Muscle of leg (tissue), 3 donors: ENCODE measurements at regions not wholly inside any gene's neighbourhood (a gene's known extent, or its start where the extent isn't known, plus 50 kb on each side); places are given as distances from the start of the nearest gene placed in this dataset.
A peak's percentile ranks its signal among the peaks of the same experiment; 100 is the strongest.

Experiments
- DNase-seq: peaks from one replicate; pipeline ENCODE4 v3.0.0; 2013
- H3K27ac ChIP-seq: one replicate; pipeline ENCODE4 v1.5.1; 2013; ENCODE audit warnings: mild to moderate bottlenecking, low read length, control low read depth
- H3K27me3 ChIP-seq: one replicate; pipeline ENCODE4 v1.6.1; 2013; ENCODE audit warnings: low read length; ENCODE audit not compliant: control insufficient read depth, insufficient read depth
- H3K36me3 ChIP-seq: one replicate; pipeline ENCODE4 v1.6.1; 2013; ENCODE audit warnings: low read length; ENCODE audit not compliant: control insufficient read depth, insufficient read depth
- H3K4me1 ChIP-seq: one replicate; pipeline ENCODE4 v1.6.1; 2013; ENCODE audit warnings: low read length; ENCODE audit not compliant: control insufficient read depth, insufficient read depth
- H3K4me3 ChIP-seq: one replicate; pipeline ENCODE4 v1.5.1; 2013; ENCODE audit warnings: low read length, control low read depth
- H3K9me3 ChIP-seq: replicated peaks from 2 replicates; pipeline ENCODE4 v1.6.1; 2013; ENCODE audit warnings: low read depth, low read length; ENCODE audit not compliant: control insufficient read depth
- WGBS: methylation state at CpG from one replicate; pipeline ENCODE4 v1.1.5; 2013; ENCODE audit warnings: missing lambda C conversion rate; ENCODE audit not compliant: insufficient coverage; 5-methylcytosine and 5-hydroxymethylcytosine counted together

DNA sequence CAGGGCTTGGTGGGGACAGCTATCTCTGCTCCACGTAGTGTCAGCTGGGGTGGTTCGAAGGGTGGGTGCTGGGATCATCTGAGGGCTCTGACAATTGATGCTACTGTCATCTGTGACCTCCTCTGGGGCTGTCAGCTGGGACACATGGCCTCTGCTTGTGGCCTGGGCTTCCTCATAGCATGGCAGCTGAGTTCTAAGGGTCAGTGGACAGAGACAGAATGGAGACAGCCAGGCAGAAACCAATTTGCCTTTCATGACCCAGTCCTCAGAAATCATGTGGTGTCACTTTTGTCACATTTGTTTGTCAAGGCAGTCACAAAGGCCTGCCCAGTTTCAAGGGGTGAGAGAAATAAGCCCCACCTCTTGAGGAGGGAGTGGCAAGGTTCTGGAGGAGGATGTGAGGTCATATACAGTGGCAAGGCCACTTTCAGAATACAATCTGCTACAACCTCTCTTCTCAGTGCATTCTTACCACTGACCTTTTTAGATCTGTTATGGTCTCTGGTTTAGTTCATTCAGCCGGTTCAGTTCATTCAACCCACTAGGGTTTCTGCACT is 103.6 kb upstream of the BCOR start:
- WGBS: 100% methylated on average over 1 of the region's 3 CpGs
- no peak overlapping the region for H3K4me3 ChIP-seq
- no peaks in the 10 kb centered on the region for H3K36me3 ChIP-seq
- H3K27me3 ChIP-seq: peaks cover 7% of the 10 kb centered on the region
- no peak overlapping the region for H3K27ac ChIP-seq
- no peaks in the 10 kb centered on the region for H3K4me1 ChIP-seq
- no peak for DNase-seq
- H3K9me3 ChIP-seq: no peaks in the 10 kb centered on the region

DNA sequence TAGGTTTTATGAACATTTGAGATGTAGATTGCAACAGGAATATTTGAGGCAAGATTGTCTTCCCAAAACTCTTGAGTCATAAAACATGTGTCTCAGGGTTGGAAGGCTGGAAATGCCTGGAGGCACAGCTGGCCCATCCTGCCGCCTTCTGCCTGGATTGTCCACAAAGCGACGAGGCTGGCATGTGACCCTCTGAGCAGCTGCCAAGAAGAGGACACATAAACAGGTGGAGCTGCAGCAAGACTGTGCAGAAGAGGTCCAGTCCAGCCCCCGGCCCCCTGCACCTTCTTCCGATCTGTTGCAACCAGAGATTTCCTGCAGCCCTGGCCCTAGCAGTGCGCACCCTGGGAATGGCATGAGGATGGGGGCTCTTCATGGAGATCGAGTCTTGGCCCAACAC is 101.9 kb upstream of the BCOR start:
- Histone ChIP-seq H3K9me3 (no peaks in the 10 kb centered on the region), H3K4me3 (no peak overlapping the region), H3K27me3 (peaks cover 4% of the 10 kb centered on the region), H3K4me1 (no peaks in the 10 kb centered on the region), H3K36me3 (no peaks in the 10 kb centered on the region), H3K27ac (no peak overlapping the region)
- DNase-seq: peak; percentile 50
- WGBS: 62% methylated on average over 5 of the region's 7 CpGs

DNA sequence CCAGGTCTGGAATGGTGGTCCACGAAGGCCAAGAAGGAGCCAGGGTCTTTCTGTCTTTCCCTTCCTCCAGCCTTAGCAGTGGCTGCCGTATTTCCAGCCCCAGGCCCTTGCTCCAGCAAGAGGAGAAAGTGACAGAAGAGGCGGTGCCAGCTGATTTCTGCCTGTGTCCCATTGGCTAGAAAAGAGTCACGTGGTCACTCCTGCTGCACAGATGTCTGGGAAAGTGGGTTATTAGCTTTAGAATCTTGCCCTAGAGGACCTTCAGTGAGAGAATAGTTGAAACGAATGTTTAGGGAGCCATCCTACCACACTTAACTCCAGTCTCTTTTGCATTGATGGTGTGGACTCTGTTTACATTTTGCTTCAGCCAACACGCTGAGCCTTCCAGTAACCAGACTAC is 99.3 kb upstream of the BCOR start:
- Histone ChIP-seq H3K27me3 (peaks cover 2% of the 10 kb centered on the region), H3K4me3 (no peak overlapping the region), H3K4me1 (no peaks in the 10 kb centered on the region), H3K9me3 (no peaks in the 10 kb centered on the region), H3K36me3 (no peaks in the 10 kb centered on the region), H3K27ac (no peak overlapping the region)
- 82% methylated on average over 2 of the region's 6 CpGs for WGBS
- DNase-seq: no peak

DNA sequence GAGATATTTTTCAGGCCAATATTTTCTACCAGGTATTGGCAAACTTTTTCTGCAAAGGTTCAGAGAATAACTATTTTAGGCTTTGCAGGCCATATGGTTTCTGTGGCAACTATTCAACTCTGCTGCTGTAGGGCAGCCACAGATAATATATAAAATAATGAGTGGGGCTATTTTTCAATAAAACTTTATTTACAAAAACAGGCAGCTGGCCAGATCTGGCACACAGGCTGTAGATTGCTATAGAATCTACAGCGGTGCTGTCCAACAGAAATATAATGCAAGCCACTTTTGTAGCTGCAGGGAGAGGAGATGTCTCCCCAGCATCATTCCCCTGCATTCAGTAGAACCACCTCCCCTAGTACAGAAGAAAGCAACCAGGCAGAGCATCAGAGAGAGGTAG is 97.6 kb upstream of the BCOR start:
- no peak for DNase-seq
- no peaks in the 10 kb centered on the region for H3K9me3 ChIP-seq
- no peak overlapping the region for H3K27ac ChIP-seq
- no peak overlapping the region for H3K4me3 ChIP-seq
- H3K4me1 ChIP-seq: no peaks in the 10 kb centered on the region
- H3K36me3 ChIP-seq: no peaks in the 10 kb centered on the region
- peaks cover 4% of the 10 kb centered on the region for H3K27me3 ChIP-seq
- WGBS: no CpG with 5 or more reads among the region's 1 CpG

DNA sequence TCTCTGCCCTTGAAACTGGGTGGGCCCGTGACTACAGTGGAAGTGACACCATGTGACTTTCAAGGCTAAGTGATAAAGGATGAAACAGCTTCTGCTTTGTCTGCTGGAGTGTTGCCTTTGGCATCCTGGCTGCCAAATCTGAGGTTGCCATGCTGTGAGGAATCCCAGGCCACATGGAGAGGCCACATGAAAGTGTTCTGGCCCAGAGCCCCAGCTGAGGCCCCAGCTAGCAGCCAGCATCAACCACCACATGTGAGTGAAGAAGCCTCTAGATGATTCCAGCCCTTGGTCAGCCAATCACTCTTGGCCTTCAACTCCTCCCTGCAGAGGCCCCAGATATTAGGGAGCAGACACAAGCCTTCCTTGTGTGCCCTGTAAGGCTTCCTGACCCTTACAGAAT is 94.4 kb upstream of the BCOR start:
- Histone ChIP-seq H3K4me3 (no peak overlapping the region), H3K27ac (no peak overlapping the region), H3K9me3 (no peaks in the 10 kb centered on the region), H3K27me3 (peaks cover 8% of the 10 kb centered on the region), H3K36me3 (no peaks in the 10 kb centered on the region), H3K4me1 (no peaks in the 10 kb centered on the region)
- WGBS: no CpG with 5 or more reads among the region's 1 CpG
- DNase-seq: no peak

DNA sequence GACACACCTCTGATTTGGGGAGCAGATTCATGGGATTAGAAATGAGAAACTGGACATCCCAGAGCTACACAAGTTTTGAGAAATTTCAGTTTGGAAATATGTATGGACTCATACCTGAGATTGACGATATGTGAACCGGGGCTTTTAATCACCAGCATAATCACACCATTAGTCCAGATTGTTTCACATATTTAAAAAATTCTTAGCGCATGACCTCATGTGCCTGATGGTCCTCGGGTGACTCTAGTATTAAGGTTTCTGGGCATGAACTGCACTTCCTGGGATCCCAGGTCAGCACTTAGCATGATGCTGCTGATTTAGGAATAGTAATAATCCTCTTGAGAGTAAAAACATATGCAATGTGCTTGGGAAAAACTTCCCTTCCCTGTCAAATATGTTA is 91.9 kb upstream of the BCOR start:
- no peak overlapping the region for H3K4me3 ChIP-seq
- WGBS: no CpG with 5 or more reads among the region's 4 CpGs
- no peaks in the 10 kb centered on the region for H3K4me1 ChIP-seq
- H3K9me3 ChIP-seq: peaks cover 9% of the 10 kb centered on the region
- H3K27me3 ChIP-seq: peaks cover 6% of the 10 kb centered on the region
- no peaks in the 10 kb centered on the region for H3K36me3 ChIP-seq
- no peak overlapping the region for H3K27ac ChIP-seq
- no peak for DNase-seq

DNA sequence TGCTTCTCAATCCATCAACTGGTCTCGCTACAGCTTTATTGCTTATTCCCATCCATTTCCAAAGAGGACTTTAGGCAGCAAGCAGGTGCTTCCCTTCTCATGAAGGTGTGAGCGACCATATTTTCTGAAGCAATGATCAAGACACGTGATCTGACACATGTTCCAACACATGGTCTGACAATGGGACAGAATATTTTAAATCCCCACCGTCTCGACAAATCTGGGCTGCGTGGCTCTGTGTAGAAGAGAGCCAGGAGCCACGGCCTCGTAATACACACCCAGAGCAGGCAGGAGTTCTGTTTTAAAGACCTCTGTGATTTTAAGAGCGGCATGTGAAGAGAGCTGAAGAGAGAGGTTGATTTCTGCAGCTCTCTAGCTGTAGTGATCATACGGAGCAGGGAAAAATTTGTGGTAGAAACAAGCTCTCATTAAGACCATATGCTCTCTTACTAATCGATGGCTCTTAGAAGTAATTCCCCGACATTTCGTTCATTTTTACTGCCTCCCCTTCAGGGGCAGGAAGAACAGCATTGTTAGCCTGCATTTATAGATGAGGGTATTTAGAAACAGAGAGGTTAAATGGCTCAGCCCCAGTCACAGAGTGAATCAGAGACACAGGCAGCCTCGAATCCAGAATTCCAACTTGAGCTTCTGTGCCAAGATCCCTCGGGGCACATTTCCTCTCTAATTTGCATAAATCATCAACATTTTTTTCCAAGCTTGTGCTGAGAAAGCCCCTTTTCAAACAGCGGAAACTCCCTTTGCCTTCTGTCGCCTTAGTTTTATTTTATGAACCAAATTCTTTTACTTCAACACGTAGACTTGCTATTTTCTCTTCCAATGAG is 91.0 kb upstream of the BCOR start:
- Histone ChIP-seq H3K4me3 (no peak overlapping the region), H3K27me3 (peaks cover 6% of the 10 kb centered on the region), H3K9me3 (peaks cover 9% of the 10 kb centered on the region), H3K36me3 (no peaks in the 10 kb centered on the region), H3K4me1 (no peaks in the 10 kb centered on the region), H3K27ac (no peak overlapping the region)
- DNase-seq: peak; percentile 48
- WGBS: 59% methylated on average over 11 of the region's 18 CpGs

DNA sequence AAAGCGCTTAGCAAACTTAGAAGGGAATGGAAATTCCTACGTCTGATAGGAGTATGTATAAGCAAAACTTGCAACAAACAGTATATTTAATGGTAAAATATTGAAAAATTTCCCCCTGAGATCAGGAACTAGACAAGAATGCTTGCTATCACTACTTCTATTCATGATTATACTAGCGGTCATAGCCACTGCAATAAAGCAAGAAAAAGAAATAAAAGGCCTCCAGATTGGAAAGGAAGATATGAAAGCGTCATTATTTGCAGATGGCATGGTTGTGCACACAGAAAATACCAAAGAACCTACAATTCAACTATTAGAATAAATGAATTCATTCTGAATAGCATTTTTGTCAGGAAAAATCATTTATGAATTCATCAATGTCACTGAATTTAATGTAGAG is 87.2 kb upstream of the BCOR start:
- Histone ChIP-seq H3K36me3 (no peaks in the 10 kb centered on the region), H3K4me3 (no peak overlapping the region), H3K9me3 (peaks cover 9% of the 10 kb centered on the region), H3K4me1 (no peaks in the 10 kb centered on the region), H3K27me3 (peaks cover 9% of the 10 kb centered on the region), H3K27ac (no peak overlapping the region)
- no peak for DNase-seq
- WGBS: no CpG with 5 or more reads among the region's 4 CpGs

DNA sequence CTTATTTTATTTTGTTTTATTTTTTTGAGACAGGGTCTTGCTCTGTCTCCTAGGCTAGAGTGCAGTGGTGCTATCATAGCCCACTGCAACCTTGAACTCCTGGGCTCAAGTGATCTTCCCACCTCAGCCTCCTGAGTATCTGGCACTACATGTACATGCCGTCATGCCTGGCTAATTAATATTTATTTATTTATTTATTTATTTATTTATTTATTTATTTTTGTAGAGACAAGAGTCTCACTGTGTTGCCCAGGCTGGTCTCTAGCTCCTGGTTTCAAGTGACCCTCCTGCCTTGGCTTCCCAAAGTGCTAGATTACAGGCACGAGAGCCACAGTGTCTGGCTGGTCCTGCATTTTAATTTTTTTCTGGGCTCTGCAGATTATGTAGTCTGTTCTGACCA is 84.9 kb upstream of the BCOR start:
- H3K4me1 ChIP-seq: peaks cover 3% of the 10 kb centered on the region
- WGBS: 55% methylated on average over 1 of the region's 2 CpGs
- H3K27ac ChIP-seq: no peak overlapping the region
- H3K4me3 ChIP-seq: no peak overlapping the region
- no peak for DNase-seq
- H3K9me3 ChIP-seq: peaks cover 9% of the 10 kb centered on the region
- H3K27me3 ChIP-seq: peaks cover 18% of the 10 kb centered on the region
- no peaks in the 10 kb centered on the region for H3K36me3 ChIP-seq

DNA sequence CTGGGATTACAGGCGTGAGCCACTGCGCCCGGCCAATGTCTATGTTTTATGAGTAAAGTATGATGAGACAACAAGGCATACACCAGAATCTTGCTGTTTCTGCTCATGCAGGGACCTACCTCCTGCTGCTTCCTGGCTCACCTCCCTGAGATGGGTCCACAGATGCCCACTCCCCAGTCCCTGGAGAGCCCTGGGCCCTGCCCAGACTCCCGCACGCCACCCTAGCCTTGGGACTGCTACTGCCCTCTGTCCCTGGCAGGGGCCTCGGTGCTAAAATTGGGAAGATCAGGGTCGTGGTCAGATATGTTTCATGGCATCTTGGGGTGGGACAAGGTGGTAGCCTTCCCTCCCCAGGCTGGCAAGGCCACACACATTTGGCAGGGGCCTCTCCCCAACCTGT is 84.3 kb upstream of the BCOR start:
- H3K4me3 ChIP-seq: no peak overlapping the region
- 100% methylated on average over 2 of the region's 7 CpGs for WGBS
- DNase-seq: no peak

More for the DNA sequence above, 84.3 kb upstream of the BCOR start:
- H3K9me3 ChIP-seq: peaks cover 9% of the 10 kb centered on the region
- H3K4me1 ChIP-seq: peaks cover 6% of the 10 kb centered on the region
- no peaks in the 10 kb centered on the region for H3K36me3 ChIP-seq
- H3K27me3 ChIP-seq: peaks cover 16% of the 10 kb centered on the region
- no peak overlapping the region for H3K27ac ChIP-seq
